ENCODE measurements at regions not wholly inside any gene's neighbourhood (a gene's known extent, or its start where the extent isn't known, plus 50 kb on each side); places are given as distances from the start of the nearest gene placed in this dataset.

- no peaks in the 10 kb centered on the region for H3K9me3 ChIP-seq (ENCODE audit: low read depth, low read length)
- peaks cover 37% of the 10 kb centered on the region for H3K4me1 ChIP-seq (ENCODE audit: insufficient read depth, low read length)
- H3K27me3 ChIP-seq (ENCODE audit: insufficient read depth, low read length) = no peaks in the 10 kb centered on the region
- H3K4me3 ChIP-seq (ENCODE audit: low read length) = no peak overlapping the region
Observed at GRCh38 chr22:22810471-22810870, 77.1 kb upstream of the IGLL5 start.

GRCh38 chr22:22811016-22812009 lies 76.3 kb upstream of the IGLL5 start:
- Histone ChIP-seq H3K4me3 (ENCODE audit: low read length) (no peak overlapping the region), H3K9me3 (ENCODE audit: low read depth, low read length) (no peaks in the 10 kb centered on the region), H3K27me3 (ENCODE audit: insufficient read depth, low read length) (no peaks in the 10 kb centered on the region), H3K4me1 (ENCODE audit: insufficient read depth, low read length) (peaks cover 45% of the 10 kb centered on the region)

- no peaks in the 10 kb centered on the region for H3K27me3 ChIP-seq (ENCODE audit: insufficient read depth, low read length)
- no peak overlapping the region for H3K4me3 ChIP-seq (ENCODE audit: low read length)
- peaks cover 55% of the 10 kb centered on the region for H3K4me1 ChIP-seq (ENCODE audit: insufficient read depth, low read length)
- no peaks in the 10 kb centered on the region for H3K9me3 ChIP-seq (ENCODE audit: low read depth, low read length)
Observed at GRCh38 chr22:22812031-22812905, 75.3 kb upstream of the IGLL5 start.

GRCh38 chr22:22813126-22814075 lies 74.2 kb upstream of the IGLL5 start:
- Histone ChIP-seq H3K9me3 (ENCODE audit: low read depth, low read length) (no peaks in the 10 kb centered on the region), H3K27me3 (ENCODE audit: insufficient read depth, low read length) (no peaks in the 10 kb centered on the region), H3K4me1 (ENCODE audit: insufficient read depth, low read length) (peaks cover 66% of the 10 kb centered on the region), H3K4me3 (ENCODE audit: low read length) (no peak overlapping the region)

GRCh38 chr22:22814666-22815396 lies 72.8 kb upstream of the IGLL5 start:
- no peaks in the 10 kb centered on the region for H3K9me3 ChIP-seq (ENCODE audit: low read depth, low read length)
- H3K4me1 ChIP-seq (ENCODE audit: insufficient read depth, low read length) = peaks cover 79% of the 10 kb centered on the region
- no peaks in the 10 kb centered on the region for H3K27me3 ChIP-seq (ENCODE audit: insufficient read depth, low read length)
- no peak overlapping the region for H3K4me3 ChIP-seq (ENCODE audit: low read length)

- Histone ChIP-seq H3K9me3 (ENCODE audit: low read depth, low read length) (no peaks in the 10 kb centered on the region), H3K27me3 (ENCODE audit: insufficient read depth, low read length) (no peaks in the 10 kb centered on the region), H3K4me3 (ENCODE audit: low read length) (no peak overlapping the region), H3K4me1 (ENCODE audit: insufficient read depth, low read length) (peaks cover 79% of the 10 kb centered on the region)
Observed at GRCh38 chr22:22815397-22816170, 72.0 kb upstream of the IGLL5 start.

DNA sequence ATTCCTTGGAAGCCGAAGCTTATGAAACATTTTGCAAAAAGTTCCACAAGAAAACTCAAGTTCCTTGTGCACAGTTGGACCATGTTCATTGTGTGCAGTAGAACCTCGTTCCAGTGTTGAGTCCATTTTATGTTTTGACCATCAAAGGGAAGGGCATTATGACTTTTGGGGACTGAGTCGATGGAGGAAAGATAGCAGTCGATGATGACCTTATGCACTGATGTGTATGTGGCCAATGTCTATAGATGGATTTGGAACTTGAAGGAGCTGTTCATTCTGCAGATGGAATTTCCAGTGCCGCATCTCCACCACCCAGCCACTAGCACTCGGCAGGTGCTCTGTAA lies 71.5 kb upstream of the IGLL5 start:
- no peak overlapping the region for H3K4me3 ChIP-seq (ENCODE audit: low read length)
- peaks cover 77% of the 10 kb centered on the region for H3K4me1 ChIP-seq (ENCODE audit: insufficient read depth, low read length)
- H3K9me3 ChIP-seq (ENCODE audit: low read depth, low read length) = no peaks in the 10 kb centered on the region
- no peaks in the 10 kb centered on the region for H3K27me3 ChIP-seq (ENCODE audit: insufficient read depth, low read length)

DNA sequence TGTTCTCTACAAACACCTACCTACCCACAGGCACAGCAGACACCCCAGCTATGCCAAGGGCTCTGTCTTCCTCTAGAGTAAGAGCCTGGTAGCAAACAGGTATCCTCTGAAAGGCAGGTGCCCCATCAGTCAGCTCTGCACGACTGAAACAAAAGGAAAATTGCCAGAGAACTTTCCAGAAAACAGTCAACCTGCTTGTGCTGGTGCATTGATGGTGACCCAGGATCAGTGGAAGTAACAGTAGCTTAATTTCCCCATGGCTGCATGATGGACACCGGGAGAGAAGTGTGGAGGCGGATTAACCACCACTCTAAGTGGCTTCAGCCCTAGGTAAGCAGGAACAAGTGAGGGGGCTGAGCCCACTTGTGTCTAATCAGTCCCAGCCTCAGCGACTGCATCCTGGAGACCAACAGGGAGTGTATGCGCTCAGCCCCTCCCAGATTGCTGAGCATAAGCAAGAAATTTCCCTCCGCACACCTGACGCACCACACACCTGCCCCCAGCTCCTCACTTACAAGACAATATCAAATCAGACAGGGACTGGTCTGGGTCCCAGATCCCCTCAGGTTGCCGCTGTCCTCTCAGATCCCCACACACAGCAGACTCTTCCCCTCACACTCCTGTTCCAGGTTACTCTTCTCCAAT lies 70.7 kb upstream of the IGLL5 start:
- Histone ChIP-seq H3K4me3 (ENCODE audit: low read length) (no peak overlapping the region), H3K9me3 (ENCODE audit: low read depth, low read length) (no peaks in the 10 kb centered on the region)

GRCh38 chr22:22817468-22818201 lies 70.0 kb upstream of the IGLL5 start:
- Histone ChIP-seq H3K4me3 (ENCODE audit: low read length) (no peak overlapping the region), H3K4me1 (ENCODE audit: insufficient read depth, low read length) (peaks cover 80% of the 10 kb centered on the region), H3K27me3 (ENCODE audit: insufficient read depth, low read length) (no peaks in the 10 kb centered on the region), H3K9me3 (ENCODE audit: low read depth, low read length) (no peaks in the 10 kb centered on the region)

More for the DNA sequence above, 70.7 kb upstream of the IGLL5 start:
- no peaks in the 10 kb centered on the region for H3K27me3 ChIP-seq (ENCODE audit: insufficient read depth, low read length)
- peaks cover 78% of the 10 kb centered on the region for H3K4me1 ChIP-seq (ENCODE audit: insufficient read depth, low read length)

- Histone ChIP-seq H3K27me3 (ENCODE audit: insufficient read depth, low read length) (no peaks in the 10 kb centered on the region), H3K9me3 (ENCODE audit: low read depth, low read length) (no peaks in the 10 kb centered on the region), H3K4me1 (ENCODE audit: insufficient read depth, low read length) (peaks cover 85% of the 10 kb centered on the region), H3K4me3 (ENCODE audit: low read length) (no peak overlapping the region)
Observed at GRCh38 chr22:22818202-22818538, 69.4 kb upstream of the IGLL5 start.

DNA sequence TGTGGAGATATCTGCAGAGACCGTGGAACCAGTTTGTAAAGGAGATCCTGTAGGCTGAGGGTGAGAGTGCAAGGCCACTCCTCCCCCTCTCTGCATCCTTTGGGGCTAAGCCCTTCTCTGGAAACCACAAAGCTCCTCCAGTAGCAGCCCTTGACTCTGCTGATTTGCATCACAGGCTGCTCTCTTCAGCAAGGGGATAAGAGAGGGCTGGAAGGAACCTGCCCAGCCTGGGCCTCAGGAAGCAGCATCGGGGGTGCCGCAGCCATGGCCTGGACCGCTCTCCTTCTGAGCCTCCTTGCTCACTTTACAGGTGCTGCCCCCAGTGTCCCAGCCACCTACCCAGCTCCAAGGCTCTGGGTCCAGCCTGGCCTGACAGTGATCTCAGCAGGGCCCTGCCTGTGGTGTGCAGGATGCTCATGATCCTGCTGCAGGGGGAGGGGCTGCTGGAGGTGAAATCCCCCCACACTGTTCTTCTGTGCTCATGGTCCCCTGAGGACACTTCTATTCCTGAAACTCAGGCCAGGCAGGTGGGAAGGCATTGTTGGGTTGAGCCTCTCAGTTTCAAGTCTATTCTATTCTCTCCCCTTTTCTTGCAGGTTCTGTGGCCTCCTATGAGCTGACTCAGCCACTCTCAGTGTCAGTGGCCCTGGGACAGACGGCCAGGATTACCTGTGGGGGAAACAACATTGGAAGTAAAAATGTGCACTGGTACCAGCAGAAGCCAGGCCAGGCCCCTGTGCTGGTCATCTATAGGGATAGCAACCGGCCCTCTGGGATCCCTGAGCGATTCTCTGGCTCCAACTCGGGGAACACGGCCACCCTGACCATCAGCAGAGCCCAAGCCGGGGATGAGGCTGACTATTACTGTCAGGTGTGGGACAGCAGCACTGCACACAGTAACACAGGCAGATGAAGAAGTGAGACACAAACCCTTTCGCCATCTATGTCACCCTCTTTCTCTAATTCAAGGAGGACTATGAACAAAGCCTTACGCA lies 68.5 kb upstream of the IGLL5 start:
- Histone ChIP-seq H3K27me3 (ENCODE audit: insufficient read depth, low read length) (no peaks in the 10 kb centered on the region), H3K4me3 (ENCODE audit: low read length) (no peak overlapping the region), H3K4me1 (ENCODE audit: insufficient read depth, low read length) (peaks cover 93% of the 10 kb centered on the region), H3K9me3 (ENCODE audit: low read depth, low read length) (no peaks in the 10 kb centered on the region)

- H3K27me3 ChIP-seq (ENCODE audit: insufficient read depth, low read length) = no peaks in the 10 kb centered on the region
- H3K4me1 ChIP-seq (ENCODE audit: insufficient read depth, low read length) = peaks cover 89% of the 10 kb centered on the region
- no peak overlapping the region for H3K4me3 ChIP-seq (ENCODE audit: low read length)
- no peaks in the 10 kb centered on the region for H3K9me3 ChIP-seq (ENCODE audit: low read depth, low read length)
Observed at GRCh38 chr22:22820076-22820475, 67.5 kb upstream of the IGLL5 start.

Measured in mononuclear cell (primary cell).